WTC11 (cell line): ENCODE measurements at regions not wholly inside any gene's neighbourhood (a gene's known extent, or its start where the extent isn't known, plus 50 kb on each side); places are given as distances from the start of the nearest gene placed in this dataset.

Source experiments
- ATAC-seq: fragments of 200-7000 bp; cut with Tn5 transposase; 2 replicates; pipeline ENCODE4 v1.10.0; 2021; ENCODE audit warnings: mild to moderate bottlenecking, moderate library complexity
- CTCF ChIA-PET: fragments of 300-600 bp; sonication (Branson Sonifier 250); formaldehyde crosslinking; loops from one replicate; lab custom pipeline; 2021; ENCODE audit warnings: antibody characterized with exemption; lab: Charles Lee
- POLR2A ChIA-PET: fragments of 350-600 bp; sonication (Branson Sonifier 250); formaldehyde crosslinking; loops from one replicate; lab custom pipeline; 2021; ENCODE audit warnings: antibody characterized with exemption; lab: Charles Lee
- DNase-seq: peaks from one replicate; pipeline ENCODE4 v3.0.0; 2021; ENCODE audit warnings: low spot score
- H3K27ac Mint-ChIP-seq: 2 replicates; pipeline ENCODE4 v1.8.0; 2021; ENCODE audit warnings: mixed read lengths
- H3K27me3 Mint-ChIP-seq: 2 replicates; pipeline ENCODE4 v1.8.0; 2021; ENCODE audit warnings: low read depth, mild to moderate bottlenecking, moderate library complexity, mixed read lengths
- H3K36me3 Mint-ChIP-seq: 2 replicates; pipeline ENCODE4 v1.8.0; 2021; ENCODE audit warnings: mixed read lengths
- H3K4me1 Mint-ChIP-seq: 2 replicates; pipeline ENCODE4 v1.8.0; 2022; ENCODE audit warnings: mixed read lengths
- H3K4me3 Mint-ChIP-seq: 2 replicates; pipeline ENCODE4 v1.8.0; 2021; ENCODE audit warnings: mild to moderate bottlenecking, moderate library complexity, mixed read lengths
- H3K9me3 Mint-ChIP-seq: 2 replicates; pipeline ENCODE4 v1.8.0; 2021; ENCODE audit warnings: mixed read lengths
- CBFB ChIP-seq: sonication (generic); formaldehyde crosslinking; IDR thresholded peaks from 2 replicates; pipeline ENCODE4 v1.8.1; 2022; ENCODE audit warnings: mild to moderate bottlenecking, low read depth, missing genetic modification reagents
- CREM ChIP-seq: sonication (generic); formaldehyde crosslinking; IDR thresholded peaks from 2 replicates; pipeline ENCODE4 v1.8.1; 2022; ENCODE audit warnings: mild to moderate bottlenecking, missing genetic modification reagents, moderate library complexity
- ETV6 ChIP-seq: sonication (generic); formaldehyde crosslinking; IDR thresholded peaks from 2 replicates; pipeline ENCODE4 v1.8.1; 2022; ENCODE audit warnings: mild to moderate bottlenecking, missing genetic modification reagents
- FOXK1 ChIP-seq: sonication (generic); formaldehyde crosslinking; IDR thresholded peaks from 2 replicates; pipeline ENCODE4 v1.8.0; 2022; ENCODE audit warnings: mild to moderate bottlenecking, moderate library complexity, missing genetic modification reagents
- GRHL2 ChIP-seq: fragments of 250-450 bp; sonication (Bioruptor Pico); IDR thresholded peaks from 2 replicates; pipeline ENCODE4 v1.8.0; 2022; ENCODE audit warnings: mild to moderate bottlenecking, moderate library complexity; ENCODE audit not compliant: insufficient replicate concordance, severe bottlenecking
- GTF2I ChIP-seq: fragments of 250-450 bp; sonication (Bioruptor Pico); conservative IDR thresholded peaks from 2 replicates; pipeline ENCODE4 v1.4.0; 2021; ENCODE audit warnings: mild to moderate bottlenecking
- JUN ChIP-seq: sonication (generic); formaldehyde crosslinking; IDR thresholded peaks from 2 replicates; pipeline ENCODE4 v1.8.0; 2023; ENCODE audit warnings: mild to moderate bottlenecking, missing genetic modification reagents
- MAX ChIP-seq: sonication (generic); formaldehyde crosslinking; IDR thresholded peaks from 2 replicates; pipeline ENCODE4 v1.8.0; 2022; ENCODE audit warnings: mild to moderate bottlenecking, missing genetic modification reagents
- RORB ChIP-seq: fragments of 250-450 bp; sonication (Bioruptor Pico); IDR thresholded peaks from 2 replicates; pipeline ENCODE4 v1.9.0; 2021; ENCODE audit warnings: mild to moderate bottlenecking
- SMAD3 ChIP-seq: sonication (generic); formaldehyde crosslinking; IDR thresholded peaks from 2 replicates; pipeline ENCODE4 v1.8.0; 2022; ENCODE audit warnings: missing genetic modification reagents, mild to moderate bottlenecking, borderline replicate concordance
- USF1 ChIP-seq: sonication (generic); formaldehyde crosslinking; IDR thresholded peaks from 2 replicates; pipeline ENCODE4 v1.8.0; 2022; ENCODE audit warnings: mild to moderate bottlenecking, missing genetic modification reagents
- ZNF263 ChIP-seq: sonication (generic); formaldehyde crosslinking; IDR thresholded peaks from 2 replicates; pipeline ENCODE4 v1.8.1; 2022; ENCODE audit warnings: low read depth, mild to moderate bottlenecking, moderate library complexity, missing genetic modification reagents
- ZNF317 ChIP-seq: sonication (generic); formaldehyde crosslinking; IDR thresholded peaks from 2 replicates; pipeline ENCODE4 v1.8.1; 2023; ENCODE audit warnings: low read depth, mild to moderate bottlenecking, moderate library complexity, missing genetic modification reagents, borderline replicate concordance
- TF ChIP-seq, protein P1 (sequence below): sonication (generic); formaldehyde crosslinking; IDR thresholded peaks from 2 replicates; pipeline ENCODE4 v1.8.1; 2023; ENCODE audit warnings: mild to moderate bottlenecking, missing genetic modification reagents, moderate library complexity
- TF ChIP-seq, protein P2 (sequence below): sonication (generic); formaldehyde crosslinking; IDR thresholded peaks from 2 replicates; pipeline ENCODE4 v1.8.1; 2023; ENCODE audit warnings: mild to moderate bottlenecking, missing genetic modification reagents
- TF ChIP-seq, protein P3 (sequence below): sonication (generic); formaldehyde crosslinking; IDR thresholded peaks from 2 replicates; pipeline ENCODE4 v1.8.0; 2022; ENCODE audit warnings: mild to moderate bottlenecking, missing genetic modification reagents

GRCh38 chr12:67433385-67434175 is 164.4 kb downstream of the CAND1 start:
- no peaks in the 10 kb centered on the region for H3K36me3 Mint-ChIP-seq
- no peak overlapping the region for H3K4me3 Mint-ChIP-seq

GRCh38 chr12:67434671-67435370 is 165.7 kb downstream of the CAND1 start:
- H3K27me3 Mint-ChIP-seq = no peaks in the 10 kb centered on the region; the same call in 1 of the 2 replicates
- no peak for ATAC-seq
- H3K4me1 Mint-ChIP-seq = peaks cover 10% of the 10 kb centered on the region
- H3K4me3 Mint-ChIP-seq = no peak overlapping the region
- ChIA-PET CTCF (interaction anchor here (1.1 kb wide), 1 partner anchor 19 kb away, joined by 3 read pairs; no protein-coding TSS in a partner anchor), POLR2A (no interaction called here)
- TF ChIP-seq, protein P1, sequence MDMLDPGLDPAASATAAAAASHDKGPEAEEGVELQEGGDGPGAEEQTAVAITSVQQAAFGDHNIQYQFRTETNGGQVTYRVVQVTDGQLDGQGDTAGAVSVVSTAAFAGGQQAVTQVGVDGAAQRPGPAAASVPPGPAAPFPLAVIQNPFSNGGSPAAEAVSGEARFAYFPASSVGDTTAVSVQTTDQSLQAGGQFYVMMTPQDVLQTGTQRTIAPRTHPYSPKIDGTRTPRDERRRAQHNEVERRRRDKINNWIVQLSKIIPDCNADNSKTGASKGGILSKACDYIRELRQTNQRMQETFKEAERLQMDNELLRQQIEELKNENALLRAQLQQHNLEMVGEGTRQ (CRISPR knock-in tag) = no peak
- TF ChIP-seq, protein P2, sequence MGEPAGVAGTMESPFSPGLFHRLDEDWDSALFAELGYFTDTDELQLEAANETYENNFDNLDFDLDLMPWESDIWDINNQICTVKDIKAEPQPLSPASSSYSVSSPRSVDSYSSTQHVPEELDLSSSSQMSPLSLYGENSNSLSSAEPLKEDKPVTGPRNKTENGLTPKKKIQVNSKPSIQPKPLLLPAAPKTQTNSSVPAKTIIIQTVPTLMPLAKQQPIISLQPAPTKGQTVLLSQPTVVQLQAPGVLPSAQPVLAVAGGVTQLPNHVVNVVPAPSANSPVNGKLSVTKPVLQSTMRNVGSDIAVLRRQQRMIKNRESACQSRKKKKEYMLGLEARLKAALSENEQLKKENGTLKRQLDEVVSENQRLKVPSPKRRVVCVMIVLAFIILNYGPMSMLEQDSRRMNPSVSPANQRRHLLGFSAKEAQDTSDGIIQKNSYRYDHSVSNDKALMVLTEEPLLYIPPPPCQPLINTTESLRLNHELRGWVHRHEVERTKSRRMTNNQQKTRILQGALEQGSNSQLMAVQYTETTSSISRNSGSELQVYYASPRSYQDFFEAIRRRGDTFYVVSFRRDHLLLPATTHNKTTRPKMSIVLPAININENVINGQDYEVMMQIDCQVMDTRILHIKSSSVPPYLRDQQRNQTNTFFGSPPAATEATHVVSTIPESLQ = no peak
- TF ChIP-seq ETV6 (CRISPR knock-in tag) = no peak
- TF ChIP-seq MAX (CRISPR knock-in tag) = no peak
- TF ChIP-seq, protein P3, sequence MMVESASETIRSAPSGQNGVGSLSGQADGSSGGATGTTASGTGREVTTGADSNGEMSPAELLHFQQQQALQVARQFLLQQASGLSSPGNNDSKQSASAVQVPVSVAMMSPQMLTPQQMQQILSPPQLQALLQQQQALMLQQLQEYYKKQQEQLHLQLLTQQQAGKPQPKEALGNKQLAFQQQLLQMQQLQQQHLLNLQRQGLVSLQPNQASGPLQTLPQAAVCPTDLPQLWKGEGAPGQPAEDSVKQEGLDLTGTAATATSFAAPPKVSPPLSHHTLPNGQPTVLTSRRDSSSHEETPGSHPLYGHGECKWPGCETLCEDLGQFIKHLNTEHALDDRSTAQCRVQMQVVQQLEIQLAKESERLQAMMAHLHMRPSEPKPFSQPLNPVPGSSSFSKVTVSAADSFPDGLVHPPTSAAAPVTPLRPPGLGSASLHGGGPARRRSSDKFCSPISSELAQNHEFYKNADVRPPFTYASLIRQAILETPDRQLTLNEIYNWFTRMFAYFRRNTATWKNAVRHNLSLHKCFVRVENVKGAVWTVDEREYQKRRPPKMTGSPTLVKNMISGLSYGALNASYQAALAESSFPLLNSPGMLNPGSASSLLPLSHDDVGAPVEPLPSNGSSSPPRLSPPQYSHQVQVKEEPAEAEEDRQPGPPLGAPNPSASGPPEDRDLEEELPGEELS (CRISPR knock-in tag) = no peak
- no peak for TF ChIP-seq GTF2I (CRISPR knock-in tag)
- no peak for TF ChIP-seq CBFB
- no peak for TF ChIP-seq ZNF317 (CRISPR knock-in tag)
- no peak for TF ChIP-seq CREM
- TF ChIP-seq ZNF263 (CRISPR knock-in tag) = no peak
- no peak for TF ChIP-seq JUN (CRISPR knock-in tag)
- no peak overlapping the region for H3K27ac Mint-ChIP-seq
- no peak for DNase-seq
- peaks cover 9% of the 10 kb centered on the region; the same call in 1 of the 2 replicates for H3K9me3 Mint-ChIP-seq
- no peaks in the 10 kb centered on the region for H3K36me3 Mint-ChIP-seq

More at GRCh38 chr12:67433385-67434175, 164.4 kb downstream of the CAND1 start:
- Mint-ChIP-seq H3K27ac (no peak overlapping the region), H3K27me3 (no peaks in the 10 kb centered on the region; the same call in 1 of the 2 replicates), H3K4me1 (peaks cover 10% of the 10 kb centered on the region), H3K9me3 (peaks cover under 1% of the 10 kb centered on the region; the same call in 1 of the 2 replicates)
- TF ChIP-seq GRHL2 (CRISPR knock-in tag) (no peak), RORB (no peak), USF1 (CRISPR knock-in tag) (no peak), FOXK1 (no peak), SMAD3 (CRISPR knock-in tag) (no peak)
- TF ChIP-seq, protein P1 (CRISPR knock-in tag) = no peak
- POLR2A ChIA-PET = no interaction called here
- DNase-seq (no peak), ATAC-seq (no peak)
- CTCF ChIA-PET = no interaction called here
